Calu3 (cell line): ENCODE measurements at regions not wholly inside any gene's neighbourhood (a gene's known extent, or its start where the extent isn't known, plus 50 kb on each side); places are given as distances from the start of the nearest gene placed in this dataset.

Experiments used
- BruUV-seq: library from RNA; stranded (reverse); fragments of 400-500 nt; replicated peaks from 2 replicates; lab custom pipeline; 2021; lab: Mats Ljungman, UMichigan
- CTCF ChIA-PET: fragments of 300-600 bp; sonication (Branson Sonifier 250); formaldehyde crosslinking; loops from one replicate; lab custom pipeline; 2022; ENCODE audit warnings: antibody characterized with exemption; lab: Charles Lee
- DNase-seq: peaks from one replicate; pipeline ENCODE4 v3.0.0; 2022
- H3K27ac Mint-ChIP-seq: one replicate; pipeline ENCODE4 v1.8.0; 2022; ENCODE audit warnings: mixed read lengths; ENCODE audit not compliant: unreplicated experiment
- H3K27me3 Mint-ChIP-seq: one replicate; pipeline ENCODE4 v1.8.0; 2022; ENCODE audit warnings: mixed read lengths; ENCODE audit not compliant: unreplicated experiment
- H3K36me3 Mint-ChIP-seq: one replicate; pipeline ENCODE4 v1.8.0; 2022; ENCODE audit warnings: mild to moderate bottlenecking, moderate library complexity, mixed read lengths; ENCODE audit not compliant: insufficient read depth, unreplicated experiment
- H3K4me1 Mint-ChIP-seq: one replicate; pipeline ENCODE4 v1.8.0; 2022; ENCODE audit warnings: mild to moderate bottlenecking, low read depth, mixed read lengths; ENCODE audit not compliant: unreplicated experiment
- H3K4me3 Mint-ChIP-seq: one replicate; pipeline ENCODE4 v1.8.0; 2022; ENCODE audit warnings: mild to moderate bottlenecking, low read depth, moderate library complexity, mixed read lengths; ENCODE audit not compliant: unreplicated experiment
- H3K9me3 Mint-ChIP-seq: one replicate; pipeline ENCODE4 v1.8.0; 2022; ENCODE audit warnings: low read depth, mixed read lengths; ENCODE audit not compliant: unreplicated experiment
- CTCF ChIP-seq: fragments of 200-600 bp; IDR thresholded peaks from one replicate; pipeline ENCODE4 v1.8.0; 2022; ENCODE audit warnings: antibody characterized with exemption; ENCODE audit not compliant: unreplicated experiment
- intact Hi-C: fragments of 100-400 bp; cut with micrococcal nuclease; formaldehyde crosslinking; loops from one replicate; pipeline ENCODE4 v1.10.0; 2022; ENCODE audit not compliant: unreplicated experiment

- intact Hi-C loops = no loop called here
- no peaks in the 10 kb centered on the region for H3K9me3 Mint-ChIP-seq
- no TSS peak for BruUV-seq
Observed at GRCh38 chr4:13844740-13845139, 217.2 kb upstream of the BOD1L1 start.

GRCh38 chr4:13849778-13850177 lies 222.3 kb upstream of the BOD1L1 start:
- no peak for DNase-seq
- CTCF ChIA-PET = interaction anchor here (0.6 kb wide), 1 partner anchor 72 kb away, joined by 5 read pairs; no protein-coding TSS in a partner anchor
- Mint-ChIP-seq H3K9me3 (no peaks in the 10 kb centered on the region), H3K36me3 (no peaks in the 10 kb centered on the region), H3K4me1 (no peaks in the 10 kb centered on the region), H3K4me3 (no peak overlapping the region), H3K27ac (no peak overlapping the region), H3K27me3 (no peaks in the 10 kb centered on the region)
- no TSS peak for BruUV-seq
- intact Hi-C loops = no loop called here
- TF ChIP-seq CTCF = no peak

More at GRCh38 chr4:13844740-13845139, 217.2 kb upstream of the BOD1L1 start:
- Mint-ChIP-seq H3K27me3 (no peaks in the 10 kb centered on the region), H3K4me1 (no peaks in the 10 kb centered on the region), H3K4me3 (no peak overlapping the region), H3K27ac (no peak overlapping the region), H3K36me3 (no peaks in the 10 kb centered on the region)
- no peak for DNase-seq
- TF ChIP-seq CTCF = no peak
- CTCF ChIA-PET = no interaction called here

- H3K27me3 Mint-ChIP-seq = no peaks in the 10 kb centered on the region
- CTCF ChIA-PET = interaction anchor here (0.6 kb wide), 1 partner anchor 204 kb away, joined by 3 read pairs; no protein-coding TSS in a partner anchor
- no peak for DNase-seq
- no peak overlapping the region for H3K27ac Mint-ChIP-seq
- no peaks in the 10 kb centered on the region for H3K36me3 Mint-ChIP-seq
- no peaks in the 10 kb centered on the region for H3K4me1 Mint-ChIP-seq
- H3K4me3 Mint-ChIP-seq = no peak overlapping the region
- no TSS peak for BruUV-seq
- no peaks in the 10 kb centered on the region for H3K9me3 Mint-ChIP-seq
- TF ChIP-seq CTCF = no peak
- intact Hi-C loops = no loop called here
Observed at GRCh38 chr4:13851085-13851940, 223.8 kb upstream of the BOD1L1 start.

GRCh38 chr4:13852411-13852810 lies 224.9 kb upstream of the BOD1L1 start:
- no TSS peak for BruUV-seq
- TF ChIP-seq CTCF = no peak
- intact Hi-C loops = no loop called here
- H3K9me3 Mint-ChIP-seq = no peaks in the 10 kb centered on the region
- CTCF ChIA-PET = no interaction called here
- no peak overlapping the region for H3K27ac Mint-ChIP-seq
- no peaks in the 10 kb centered on the region for H3K4me1 Mint-ChIP-seq
- no peak overlapping the region for H3K4me3 Mint-ChIP-seq
- no peak for DNase-seq
- H3K36me3 Mint-ChIP-seq = no peaks in the 10 kb centered on the region
- H3K27me3 Mint-ChIP-seq = no peaks in the 10 kb centered on the region
